GM19099 (cell line): ENCODE measurements at regions not wholly inside any gene's neighbourhood (a gene's known extent, or its start where the extent isn't known, plus 50 kb on each side); places are given as distances from the start of the nearest gene placed in this dataset.

Experiments used
- POLR2A ChIP-seq: IDR thresholded peaks from 3 replicates; pipeline ENCODE4 v1.6.1; 2011; ENCODE audit warnings: low read depth; ENCODE audit not compliant: insufficient read length; ENCODE audit errors: extremely low read depth

DNA sequence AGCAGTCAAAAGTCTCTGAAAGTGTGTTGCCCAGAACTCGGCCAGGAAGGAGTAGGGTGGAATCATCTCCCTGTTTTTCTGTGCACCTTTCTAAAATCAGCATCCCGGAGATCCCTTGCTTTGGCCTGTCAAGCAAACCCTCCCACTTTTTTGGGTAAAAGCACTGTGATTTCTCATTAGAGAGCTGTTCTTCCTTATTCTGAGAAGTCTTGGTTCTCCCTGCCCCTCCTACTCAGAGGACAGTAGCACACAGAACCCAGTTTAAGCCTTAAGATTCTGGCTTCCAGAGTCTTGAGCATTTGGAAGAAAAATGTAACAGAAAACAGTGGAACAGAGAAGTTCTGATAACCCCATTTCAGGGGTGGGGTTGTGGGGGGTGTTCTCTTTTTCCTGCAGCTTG lies 52.6 kb upstream of the KATNAL1 start:
- TF ChIP-seq POLR2A, result no peak

DNA sequence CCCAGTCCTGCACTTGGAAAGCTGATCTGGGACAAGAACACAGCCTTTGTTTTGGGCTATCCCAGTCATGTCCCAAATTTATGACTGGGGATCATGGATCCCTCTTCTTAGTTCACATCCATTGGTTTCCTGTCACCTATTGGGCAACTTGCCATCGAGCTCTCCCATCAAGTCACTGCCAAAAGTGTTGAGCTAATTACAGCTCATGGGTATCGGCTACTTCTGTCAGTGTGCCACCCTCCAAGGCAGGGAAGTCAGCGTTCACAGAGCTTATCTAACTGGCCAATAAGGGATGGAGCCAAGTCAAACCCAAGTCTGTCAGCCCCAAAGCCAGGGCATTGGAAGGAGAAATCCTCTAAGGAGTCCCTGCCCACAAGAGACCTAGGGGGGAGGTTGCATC lies 53.2 kb upstream of the KATNAL1 start:
- TF ChIP-seq POLR2A, result no peak

DNA sequence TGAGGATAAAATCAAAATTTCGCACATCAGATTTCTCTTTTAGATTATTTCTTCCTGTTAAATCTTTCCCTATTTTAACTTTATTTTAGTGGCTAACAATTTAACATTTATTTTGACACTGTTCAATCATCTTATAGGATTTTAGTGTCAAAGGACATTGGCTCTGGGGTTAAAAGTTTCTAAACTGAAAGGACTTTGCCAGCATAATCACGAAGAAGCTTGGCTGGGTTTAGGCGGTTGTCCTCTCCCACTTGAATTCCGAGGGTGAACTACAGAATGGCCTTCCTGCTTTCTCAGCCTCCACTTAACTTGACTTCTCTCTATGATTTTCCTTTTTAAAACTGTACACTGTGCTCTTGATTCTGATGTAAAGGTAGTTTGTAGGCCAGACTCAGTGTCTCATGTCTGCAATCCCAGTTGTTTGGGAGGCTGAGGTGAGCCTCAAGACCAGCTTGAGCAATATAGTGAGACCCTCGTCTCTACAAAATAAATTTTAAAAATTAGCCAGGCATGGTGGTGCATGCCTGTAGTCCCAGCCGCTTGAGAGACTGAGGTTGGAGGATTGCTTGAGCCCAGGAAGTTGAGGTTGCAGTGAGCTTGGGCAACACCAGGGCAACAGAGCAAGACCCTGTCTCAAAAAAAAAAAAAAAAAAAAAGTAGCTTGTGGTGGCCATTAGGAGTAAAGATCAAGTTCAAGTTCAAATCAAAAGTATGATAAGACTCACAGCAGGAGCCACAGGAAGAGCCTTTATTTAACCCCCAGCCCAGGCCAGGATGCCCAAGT lies 54.8 kb upstream of the KATNAL1 start:
- TF ChIP-seq POLR2A, result no peak

DNA sequence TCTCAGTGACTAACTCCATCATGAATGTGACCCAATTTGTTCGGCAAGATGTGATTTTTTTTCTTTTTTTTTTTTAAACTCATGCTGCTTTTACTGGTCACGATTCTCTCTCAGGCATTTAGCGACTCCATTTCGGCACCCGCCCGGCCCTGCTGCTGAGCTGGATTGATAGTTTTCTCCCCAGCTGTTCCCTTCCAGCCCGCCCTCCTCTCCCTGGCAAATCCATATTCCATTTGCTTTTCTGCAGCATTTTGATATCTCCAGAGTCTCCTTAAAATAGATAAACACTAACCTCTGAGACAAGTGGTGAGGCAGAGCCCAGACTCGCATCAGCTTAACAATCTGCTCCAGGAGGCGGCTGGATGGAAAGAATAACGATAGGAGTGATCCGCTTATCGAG lies 55.5 kb upstream of the KATNAL1 start:
- TF ChIP-seq POLR2A, result no peak

DNA sequence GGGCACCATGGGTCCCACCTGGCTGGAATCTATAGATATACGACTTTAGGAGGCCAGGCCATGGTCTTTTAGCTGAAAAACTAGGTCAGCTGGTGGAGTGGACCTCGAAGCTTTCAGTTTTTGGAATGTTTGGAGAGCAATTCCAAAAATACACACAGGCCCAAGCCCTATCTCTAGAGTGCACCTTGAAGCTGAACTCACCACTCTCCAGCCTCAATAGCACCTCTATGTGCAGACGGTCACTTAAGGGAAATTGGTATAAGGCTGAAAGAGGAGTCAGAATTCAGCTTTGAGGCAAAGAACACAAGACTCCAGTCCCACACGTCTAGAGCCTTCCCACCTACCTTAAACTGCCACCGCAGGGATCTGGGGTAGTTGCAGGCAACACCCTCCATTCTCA lies 56.4 kb upstream of the KATNAL1 start:
- TF ChIP-seq POLR2A, result no peak

DNA sequence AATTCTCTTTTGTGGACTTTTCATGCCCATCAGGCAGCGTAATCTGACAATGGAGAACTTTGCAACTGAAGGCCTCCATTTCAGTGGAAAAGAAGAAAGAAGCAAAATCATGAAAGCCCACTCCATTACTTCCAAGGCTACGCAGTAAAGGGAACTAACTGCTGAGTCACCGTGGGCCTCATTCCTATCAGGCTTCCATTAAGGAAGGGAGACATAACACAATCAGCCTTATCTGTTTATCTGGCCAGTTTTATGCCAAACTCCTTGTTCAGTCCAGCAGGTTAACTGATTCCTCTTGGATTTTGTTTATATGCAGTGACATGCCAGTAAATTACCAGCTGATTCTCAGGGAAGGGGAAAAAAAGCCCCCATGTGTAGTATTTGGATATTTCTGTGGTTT lies 56.8 kb upstream of the KATNAL1 start:
- TF ChIP-seq POLR2A, result no peak

DNA sequence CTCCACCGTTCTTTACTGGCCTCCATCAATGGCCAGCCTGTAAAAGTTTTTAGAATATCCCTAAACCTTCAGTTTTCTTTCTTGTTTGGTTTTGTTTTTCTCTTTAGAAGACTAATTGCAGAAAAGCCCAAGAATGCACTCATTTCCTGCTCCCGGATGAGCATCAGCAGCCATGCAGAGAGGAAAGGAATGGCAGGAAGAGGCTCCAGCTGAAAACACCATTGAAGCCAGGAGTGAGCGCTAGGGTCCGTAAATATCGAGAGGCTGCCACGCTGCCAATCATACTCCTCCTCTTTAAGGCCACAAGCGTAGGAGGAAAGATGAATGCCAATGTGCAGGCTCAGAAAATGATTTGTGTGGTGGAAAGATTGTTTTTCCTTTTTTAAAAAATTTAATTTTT lies 57.4 kb upstream of the UBE2L5 start:
- TF ChIP-seq POLR2A, result no peak

DNA sequence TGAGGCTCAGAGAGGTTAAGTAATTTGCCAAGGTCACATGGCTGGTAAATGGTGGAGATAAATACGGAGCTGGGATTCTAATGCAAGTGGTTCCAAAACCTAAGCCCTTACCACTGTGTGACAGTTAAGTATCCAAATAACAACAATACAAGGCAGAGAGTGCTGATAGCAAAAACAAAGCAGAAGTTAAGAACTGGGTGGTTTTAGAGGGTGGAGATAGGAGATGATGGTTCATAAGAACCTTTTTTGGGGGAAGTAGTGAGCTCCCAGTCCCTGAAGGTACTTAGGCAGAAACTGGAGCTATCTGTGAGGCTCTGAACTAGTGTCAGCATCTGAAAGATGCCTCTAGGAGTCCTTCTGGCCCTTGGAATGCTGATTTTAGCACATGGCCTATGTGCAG lies 56.2 kb upstream of the UBE2L5 start:
- no peak for TF ChIP-seq POLR2A

DNA sequence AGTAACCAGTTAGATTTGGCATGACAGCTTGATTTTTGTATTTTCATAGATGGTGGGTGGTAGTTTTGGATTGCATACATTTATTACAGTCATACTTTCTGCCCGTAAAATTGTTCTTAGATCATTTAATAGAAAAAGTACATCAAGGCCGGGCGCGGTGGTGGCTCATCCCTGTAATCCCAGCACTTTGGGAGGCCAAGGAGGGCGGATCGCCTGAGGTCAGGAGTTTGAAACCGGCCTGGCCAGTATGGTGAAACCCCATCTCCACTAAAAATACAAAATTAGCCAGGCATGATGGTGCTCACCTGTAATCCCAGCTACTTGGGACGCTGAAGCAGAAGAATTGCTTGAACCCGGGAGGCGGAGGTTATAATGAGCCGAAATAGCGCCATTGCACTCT lies 55.0 kb upstream of the UBE2L5 start:
- no peak for TF ChIP-seq POLR2A

DNA sequence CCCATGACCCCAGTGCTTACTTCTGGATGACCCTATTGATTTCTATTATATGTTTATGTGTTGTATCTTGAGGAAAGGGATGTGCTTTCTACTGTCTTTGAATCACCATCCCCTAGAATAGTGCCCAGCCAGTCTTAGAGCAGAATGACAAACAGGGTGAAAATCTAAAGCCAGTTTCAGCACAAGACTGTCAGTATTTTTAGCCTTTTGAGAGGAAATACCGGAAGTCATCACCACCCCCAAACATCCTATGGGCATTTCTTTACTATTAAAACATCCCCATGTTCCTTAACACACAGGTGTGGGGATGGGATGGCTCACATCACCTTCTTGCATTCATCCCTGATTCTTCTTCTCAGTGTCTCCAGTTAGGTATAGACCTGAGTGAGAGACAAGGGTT lies 52.1 kb upstream of the UBE2L5 start:
- TF ChIP-seq POLR2A, result no peak

DNA sequence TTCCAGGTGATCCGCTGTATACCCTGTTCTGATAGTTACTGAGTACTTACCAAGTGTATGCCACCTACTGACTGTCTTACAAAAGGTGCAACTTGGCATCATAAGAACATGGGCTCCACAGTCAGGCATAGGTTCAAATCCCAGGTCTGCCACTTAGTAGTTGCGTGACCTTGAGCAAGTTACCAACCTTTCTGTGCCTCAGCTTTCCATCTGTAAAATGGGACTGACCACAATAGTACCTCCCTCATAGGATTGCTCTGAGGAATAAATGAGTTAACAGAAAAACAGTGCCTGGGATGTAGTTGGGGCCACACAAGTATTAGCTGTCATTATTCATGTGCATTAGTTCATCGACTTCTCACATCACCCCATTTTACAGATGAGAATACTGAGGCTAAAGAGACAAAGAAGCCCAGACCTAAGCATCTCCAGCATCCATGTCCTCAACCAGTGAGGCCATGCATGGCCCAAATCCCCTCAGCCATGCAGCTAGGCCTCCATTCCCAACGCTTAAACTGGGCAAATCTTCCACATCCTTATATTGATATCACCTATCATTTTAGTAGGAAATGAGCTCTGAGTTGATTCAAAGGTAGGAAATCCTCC lies 51.3 kb upstream of the UBE2L5 start:
- no peak for TF ChIP-seq POLR2A

DNA sequence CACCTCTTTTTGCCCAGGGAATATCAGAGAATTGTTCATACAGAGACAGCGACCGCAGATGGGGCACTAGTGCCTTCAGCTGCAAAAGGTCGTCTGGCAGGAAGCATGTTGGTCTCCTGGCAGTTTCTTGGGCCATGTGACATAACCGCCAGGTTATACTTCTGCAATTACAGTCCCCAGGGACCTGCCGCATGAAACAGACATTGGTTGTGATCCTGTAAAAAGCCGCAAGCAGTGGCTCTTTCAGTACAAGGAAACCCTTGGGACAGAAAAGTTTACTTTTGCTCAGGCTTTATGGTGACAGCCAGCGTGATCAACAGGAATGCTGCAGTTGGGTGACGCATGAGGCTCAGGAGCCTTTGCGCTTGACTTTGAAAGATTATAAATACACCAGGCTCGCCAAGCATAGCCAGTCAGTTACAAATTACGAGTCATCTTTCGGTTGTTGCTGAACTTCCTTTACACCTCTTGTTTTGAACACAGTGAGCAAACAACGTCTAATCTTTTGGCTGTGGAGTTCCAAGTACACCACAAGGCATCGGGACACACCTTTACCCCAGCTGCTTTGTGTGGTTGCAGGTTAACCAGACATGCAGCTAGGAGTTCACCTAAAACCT lies 50.5 kb upstream of the UBE2L5 start:
- peak; percentile 33 for TF ChIP-seq POLR2A
